Gastrocnemius medialis (tissue), 4 donors: ENCODE measurements at regions not wholly inside any gene's neighbourhood (a gene's known extent, or its start where the extent isn't known, plus 50 kb on each side); places are given as distances from the start of the nearest gene placed in this dataset.

Source experiments
- ATAC-seq, 2 donors: fragments of 150-250 bp; one replicate each; pipeline ENCODE4 v1.9.1; 2016
- DNase-seq, 2 donors: peaks; one replicate each; pipeline ENCODE4 v3.0.0-alpha.2; 2019
- H3K27ac ChIP-seq, 4 donors: fragments of 200-600 bp; sonication (generic); 1 replicate in 1 of 4; 2 replicates in 3 of 4; pipeline ENCODE4 v1.5.1; 2016 to 2018; ENCODE audit warnings: mild to moderate bottlenecking in 2 of 4, moderate library complexity in 1 of 4
- H3K27me3 ChIP-seq, 3 donors: fragments of 200-600 bp; sonication (generic) in 2 of 3; 1 replicate in 1 of 3; 2 replicates in 2 of 3; pipeline versions ENCODE4 v1.5.1 to v1.6.0; 2016 to 2019; ENCODE audit warnings: mild to moderate bottlenecking in 1 of 3, moderate library complexity in 1 of 3
- H3K36me3 ChIP-seq, 2 donors: fragments of 200-600 bp; sonication (generic) in 1 of 2; one replicate each; pipeline ENCODE4 v1.5.1; 2017 to 2018
- H3K4me1 ChIP-seq, 2 donors: fragments of 200-600 bp; sonication (generic) in 1 of 2; one replicate each; pipeline ENCODE4 v1.5.1; 2016 to 2017; ENCODE audit warnings: mild to moderate bottlenecking in 2 of 2
- H3K4me3 ChIP-seq, 4 donors: fragments of 200-600 bp; sonication (generic) in 3 of 4; 1 replicate in 1 of 4; 2 replicates in 3 of 4; pipeline ENCODE4 v1.5.1; 2016 to 2019; ENCODE audit warnings: mild to moderate bottlenecking in 2 of 4
- H3K9me3 ChIP-seq, 3 donors: fragments of 200-600 bp; sonication (generic) in 2 of 3; 1 replicate in 1 of 3; 2 replicates in 2 of 3; pipeline ENCODE4 v1.5.1; 2016 to 2019
- CTCF ChIP-seq, 5 experiments: fragments of 450-650 bp in 3 of 5; fragments of 200-600 bp in 2 of 5; sonication (generic) in 2 of 5; IDR thresholded peaks in 4 of 5; conservative IDR thresholded peaks in 1 of 5; 1 replicate in 4 of 5; 2 replicates in 1 of 5; pipeline ENCODE4 v1.5.1; 2016 to 2019; ENCODE audit warnings: antibody characterized with exemption in 5 of 5, mild to moderate bottlenecking in 3 of 5, moderate library complexity in 3 of 5
- POLR2A ChIP-seq, 2 donors: fragments of 450-650 bp; IDR thresholded peaks; one replicate each; pipeline ENCODE4 v1.6.1; 2017; ENCODE audit warnings: antibody characterized with exemption in 2 of 2, mild to moderate bottlenecking in 2 of 2, moderate library complexity in 2 of 2
- in situ Hi-C, 4 donors: fragments of 200-750 bp; cut with MboI; loops; one replicate each; pipeline versions ENCODE4 v1.15.0 to v1.8.0; 2017; ENCODE audit warnings: low sequenced_read_pairs in 4 of 4
- intact Hi-C: fragments of 100-400 bp; cut with DNase I; formaldehyde crosslinking; loops from one replicate; pipeline ENCODE4 v1.15.1; 2023; ENCODE audit warnings: low total_unique reads

- DNase-seq, result no peak
Measured at GRCh38 chrX:26071618-26072017, 66.5 kb upstream of the MAGEB18 start.

GRCh38 chrX:26083093-26083492 lies 55.0 kb upstream of the MAGEB18 start:
- intact Hi-C loops (no loop called here), in situ Hi-C loops (no loop called here)
- H3K4me1 ChIP-seq, result no peaks in the 10 kb centered on the region
- no peak overlapping the region for H3K4me3 ChIP-seq
- no peak for ATAC-seq
- H3K27ac ChIP-seq, result no peak overlapping the region
- H3K36me3 ChIP-seq, result no peaks in the 10 kb centered on the region
- DNase-seq, result no peak
- no peaks in the 10 kb centered on the region for H3K27me3 ChIP-seq
- TF ChIP-seq POLR2A (IDR thresholded peaks at IDR 0.05), result no peak
- no peak for TF ChIP-seq CTCF (IDR thresholded peaks at IDR 0.05 in 4 of 5, conservative IDR thresholded peaks at IDR 0.05 in 1 of 5)
- no peaks in the 10 kb centered on the region for H3K9me3 ChIP-seq

More at GRCh38 chrX:26071618-26072017, 66.5 kb upstream of the MAGEB18 start:
- Histone ChIP-seq H3K27me3 (no peaks in the 10 kb centered on the region), H3K36me3 (no peaks in the 10 kb centered on the region), H3K27ac (no peak overlapping the region), H3K4me3 (no peak overlapping the region), H3K9me3 (no peaks in the 10 kb centered on the region), H3K4me1 (no peaks in the 10 kb centered on the region)
- no peak for TF ChIP-seq CTCF (IDR thresholded peaks at IDR 0.05 in 4 of 5, conservative IDR thresholded peaks at IDR 0.05 in 1 of 5)
- no peak for TF ChIP-seq POLR2A (IDR thresholded peaks at IDR 0.05)
- in situ Hi-C loops, result no loop called here
- intact Hi-C loops, result no loop called here
- ATAC-seq, result no peak
